GM12878 (cell line): ENCODE measurements at regions not wholly inside any gene's neighbourhood (a gene's known extent, or its start where the extent isn't known, plus 50 kb on each side); places are given as distances from the start of the nearest gene placed in this dataset.
"Not testable (repeated sequence)": the region's sequence is repeated elsewhere in the genome, so short reads cannot be mapped to it uniquely, and the experiment has no call there.

Source experiments
- ATAC-seq: fragments of 200-7000 bp; cut with Tn5 transposase; 3 replicates; pipeline ENCODE4 v1.9.1; 2020; ENCODE audit warnings: mild to moderate bottlenecking, moderate library complexity
- BruUV-seq: library from RNA; stranded (reverse); fragments of 400-500 nt; replicated peaks from 2 replicates; lab custom pipeline; 2021; lab: Mats Ljungman, UMichigan
- CTCF ChIA-PET: fragments of 300-600 bp; sonication (Branson Sonifier 250); formaldehyde crosslinking; extraction: SDS; loops from one replicate; lab custom pipeline; 2021; ENCODE audit warnings: inconsistent platforms; lab: Yijun Ruan, JAX
- POLR2A ChIA-PET: fragments of 350-600 bp; formaldehyde crosslinking; extraction: SDS; loops from one replicate; lab custom pipeline; 2021; ENCODE audit warnings: inconsistent platforms; lab: Charles Lee
- RAD21 ChIA-PET: fragments of 300-600 bp; sonication (Branson Sonifier 250); formaldehyde crosslinking; loops from one replicate; lab custom pipeline; 2023; ENCODE audit warnings: antibody characterized with exemption; ENCODE audit not compliant: unreplicated experiment; lab: Charles Lee
- SMC1A ChIA-PET: fragments of 300-600 bp; sonication (Branson Sonifier 250); formaldehyde crosslinking; loops from one replicate; lab custom pipeline; 2023; ENCODE audit not compliant: unreplicated experiment, uncharacterized antibody; lab: Charles Lee
- DNase-seq: peaks from one replicate; pipeline ENCODE4 v3.0.0-alpha.2; 2011; ENCODE audit warnings: low read depth, low spot score
- FAIRE-seq: peaks from 3 replicates; lab custom pipeline; 2011; peaks lifted over from hg19 to GRCh38; lab: Jason Lieb, UNC
- H2AFZ ChIP-seq: 2 replicates; pipeline ENCODE4 v1.6.0; 2011; ENCODE audit warnings: low read depth, low read length, control low read depth; ENCODE audit not compliant: control insufficient read depth
- H3K27ac ChIP-seq: 2 replicates; pipeline ENCODE4 v1.5.1; 2011; ENCODE audit warnings: control low read depth; ENCODE audit not compliant: control insufficient read depth, insufficient read depth
- H3K27me3 ChIP-seq, 2 experiments: replicated peaks in 1 of 2; 2 replicates each; pipeline versions ENCODE4 v1.6.0 to v1.6.1; 2011; ENCODE audit warnings: low read length in 1 of 2; ENCODE audit not compliant: control insufficient read depth in 2 of 2, insufficient read depth in 2 of 2
- H3K36me3 ChIP-seq, 2 experiments: 2 replicates each; pipeline ENCODE4 v1.5.1; 2011; ENCODE audit warnings: low read length in 1 of 2; ENCODE audit not compliant: control insufficient read depth in 2 of 2, insufficient read depth in 2 of 2
- H3K4me1 ChIP-seq: 2 replicates; pipeline ENCODE4 v1.6.1; 2011; ENCODE audit warnings: mild to moderate bottlenecking, low read length, moderate library complexity, mixed read lengths; ENCODE audit not compliant: control insufficient read depth, insufficient read depth
- H3K4me2 ChIP-seq: 2 replicates; pipeline ENCODE4 v1.6.0; 2011; ENCODE audit warnings: control low read depth; ENCODE audit not compliant: control insufficient read depth, insufficient read depth
- H3K4me3 ChIP-seq: fragments of 200-600 bp; sonication (generic); 2 replicates; pipeline ENCODE4 v1.5.1; 2016
- H3K79me2 ChIP-seq: 2 replicates; pipeline ENCODE4 v1.6.0; 2011; ENCODE audit warnings: low read length; ENCODE audit not compliant: control insufficient read depth, insufficient read depth
- H3K9ac ChIP-seq: 2 replicates; pipeline ENCODE4 v1.8.0; 2011; ENCODE audit warnings: low read length, control low read depth, mixed read lengths; ENCODE audit not compliant: control insufficient read depth, insufficient read depth
- H3K9me3 ChIP-seq: replicated peaks from 3 replicates; pipeline ENCODE4 v1.5.1; 2011; ENCODE audit warnings: mild to moderate bottlenecking, low read length; ENCODE audit not compliant: control insufficient read depth, insufficient read depth
- H4K20me1 ChIP-seq: 2 replicates; pipeline ENCODE4 v1.6.0; 2011; ENCODE audit not compliant: control insufficient read depth, insufficient read depth
- ETV6 ChIP-seq, 2 experiments: fragments of 450-650 bp in 1 of 2; IDR thresholded peaks in 1 of 2; conservative IDR thresholded peaks in 1 of 2; 2 replicates each; pipeline ENCODE4 v1.6.1; 2014; ENCODE audit warnings: antibody characterized with exemption in 1 of 2, borderline replicate concordance in 1 of 2, low read depth in 1 of 2, mild to moderate bottlenecking in 1 of 2, moderate library complexity in 1 of 2
- MEF2B ChIP-seq: fragments of 450-650 bp; IDR thresholded peaks from 2 replicates; pipeline ENCODE4 v1.6.1; 2018; ENCODE audit warnings: mild to moderate bottlenecking, moderate library complexity; ENCODE audit not compliant: partially characterized antibody, poor library complexity, severe bottlenecking
- RELB ChIP-seq: fragments of 450-650 bp; IDR thresholded peaks from 2 replicates; pipeline ENCODE4 v1.6.1; 2017; ENCODE audit warnings: low read depth, mild to moderate bottlenecking, moderate library complexity
- ZBTB4 ChIP-seq: fragments of 450-650 bp; formaldehyde crosslinking; IDR thresholded peaks from 2 replicates; pipeline ENCODE4 v1.4.0; 2022; ENCODE audit warnings: mild to moderate bottlenecking, moderate library complexity
- WGBS: methylation state at CpG from one replicate; pipeline ENCODE4 v1.1.6; 2016; ENCODE audit warnings: low lambda C conversion rate; ENCODE audit not compliant: insufficient replicate concordance, insufficient coverage; ENCODE audit errors: missing lambda C conversion rate; 5-methylcytosine and 5-hydroxymethylcytosine counted together
- in situ Hi-C: fragments of 300-500 bp; cut with MboI; formaldehyde crosslinking; loops from 9 replicates; pipeline ENCODE4 v1.14.3; 2018; ENCODE audit warnings: mixed read lengths
- intact Hi-C: fragments of 100-400 bp; cut with micrococcal nuclease; formaldehyde crosslinking; loops from one replicate; pipeline ENCODE4 v1.14.2; 2022; ENCODE audit not compliant: unreplicated experiment

- TF ChIP-seq MEF2B = no peak
- no peak for TF ChIP-seq ZBTB4 (CRISPR knock-in tag)
- TF ChIP-seq, all 136 proteins: peak for 0
These were observed 344.4 kb upstream of the LRRC4C start (continued) for GRCh38 chr11:41803895-41804294.

GRCh38 chr11:41816396-41816795, 356.9 kb upstream of the LRRC4C start:
- Histone ChIP-seq H3K9me3 (no peaks in the 10 kb centered on the region), H2AFZ (no peak overlapping the region), H3K36me3 (no peaks in the 10 kb centered on the region), H4K20me1 (no peaks in the 10 kb centered on the region), H3K27ac (no peak overlapping the region), H3K9ac (no peak overlapping the region), H3K79me2 (no peaks in the 10 kb centered on the region), H3K27me3 (no peaks in the 10 kb centered on the region), H3K4me1 (no peaks in the 10 kb centered on the region), H3K4me3 (no peak overlapping the region), H3K4me2 (no peak overlapping the region)
- BruUV-seq = no TSS peak
- SMC1A ChIA-PET = no interaction called here
- intact Hi-C loops (no loop called here), in situ Hi-C loops (no loop called here)
- RAD21 ChIA-PET = no interaction called here
- DNase-seq (no peak), FAIRE-seq (no peak), ATAC-seq (no peak)
- CTCF ChIA-PET = no interaction called here
- POLR2A ChIA-PET = interaction anchor here (0.6 kb wide), 1 partner anchor 9 kb away, joined by 3 read pairs; no protein-coding TSS in a partner anchor
- TF ChIP-seq ETV6 (conservative IDR thresholded peaks at IDR 0.05 in 1 of 2, IDR thresholded peaks at IDR 0.05 in 1 of 2; ENCODE audit: borderline replicate concordance in 1 of 2, low read depth in 1 of 2) = no peak
- TF ChIP-seq RELB = no peak

- CTCF ChIA-PET, H3K4me3 ChIP-seq, SMC1A ChIA-PET, H3K4me1 ChIP-seq, RAD21 ChIA-PET, H3K27me3 ChIP-seq, H3K36me3 ChIP-seq, H3K79me2 ChIP-seq, H3K9ac ChIP-seq, BruUV-seq, H2AFZ ChIP-seq, H3K4me2 ChIP-seq, intact Hi-C loops, FAIRE-seq, H4K20me1 ChIP-seq, DNase-seq, in situ Hi-C loops, H3K27ac ChIP-seq, H3K9me3 ChIP-seq, ATAC-seq, POLR2A ChIA-PET: not testable (repeated sequence)
- 0% methylated on average over 2 of the region's 2 CpGs for WGBS
These were observed 364.8 kb upstream of the LRRC4C start for GRCh38 chr11:41824287-41824686.
